ENCODE measurements at regions not wholly inside any gene's neighbourhood (a gene's known extent, or its start where the extent isn't known, plus 50 kb on each side); places are given as distances from the start of the nearest gene placed in this dataset.

DNA sequence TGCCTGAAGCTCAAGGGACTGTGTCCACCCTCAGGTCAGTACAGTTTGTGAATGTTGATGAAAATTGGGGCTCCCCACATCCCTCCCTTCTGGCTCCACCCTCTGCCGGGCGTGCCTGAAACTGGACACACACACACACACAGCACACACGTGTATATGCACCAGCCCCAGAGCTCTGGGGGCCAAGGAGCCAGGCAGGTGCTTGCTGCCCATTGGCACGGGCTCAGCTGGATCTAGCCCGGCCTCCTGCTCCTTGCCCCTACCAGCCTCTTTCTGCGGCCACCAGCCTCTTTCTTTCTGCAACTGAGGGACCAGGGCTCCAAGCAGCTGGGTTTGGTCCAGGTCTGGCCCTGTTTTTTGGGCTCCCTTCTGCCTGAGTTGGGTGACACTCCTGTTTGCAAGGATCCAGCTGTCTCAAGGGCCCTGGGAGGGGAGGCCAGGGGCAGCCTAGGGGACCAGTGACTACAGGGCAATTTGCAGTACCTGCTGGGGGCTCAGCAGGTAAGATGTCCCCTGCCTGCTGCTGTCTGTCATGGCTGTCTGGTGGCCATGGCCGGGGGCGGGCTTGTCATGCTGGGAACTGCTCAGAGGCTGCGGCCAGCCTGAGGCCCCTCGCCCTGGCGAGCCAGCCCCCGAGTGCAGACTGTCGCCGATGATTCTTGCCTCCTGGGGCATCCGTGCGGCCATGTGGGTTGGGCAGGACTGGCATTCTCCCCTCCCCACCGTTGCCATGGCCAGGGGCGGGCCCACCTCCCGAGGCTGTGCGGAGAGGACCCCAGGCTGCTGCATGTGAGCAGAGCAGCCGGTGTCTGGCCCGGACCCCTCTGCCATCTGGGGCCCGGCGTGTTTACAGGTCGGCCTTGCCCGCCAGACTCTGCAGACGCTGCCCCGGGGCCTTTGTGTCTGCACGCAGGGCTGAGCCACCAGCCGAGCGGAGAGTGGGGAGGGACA lies 51.5 kb upstream of the PPARA start:
- H3K4me3 Mint-ChIP-seq, result no peak overlapping the region
- no peaks in the 10 kb centered on the region for H3K36me3 Mint-ChIP-seq
- H3K27ac Mint-ChIP-seq, result no peak overlapping the region
- CTCF ChIA-PET, result interaction anchor here (0.8 kb wide), 1 partner anchor 17 kb away, joined by 3 read pairs; no protein-coding TSS in a partner anchor
- DNase-seq, result no peak
- H3K27me3 Mint-ChIP-seq, result no peaks in the 10 kb centered on the region
- H3K9me3 Mint-ChIP-seq, result no peaks in the 10 kb centered on the region
- H3K4me1 Mint-ChIP-seq, result no peaks in the 10 kb centered on the region

DNA sequence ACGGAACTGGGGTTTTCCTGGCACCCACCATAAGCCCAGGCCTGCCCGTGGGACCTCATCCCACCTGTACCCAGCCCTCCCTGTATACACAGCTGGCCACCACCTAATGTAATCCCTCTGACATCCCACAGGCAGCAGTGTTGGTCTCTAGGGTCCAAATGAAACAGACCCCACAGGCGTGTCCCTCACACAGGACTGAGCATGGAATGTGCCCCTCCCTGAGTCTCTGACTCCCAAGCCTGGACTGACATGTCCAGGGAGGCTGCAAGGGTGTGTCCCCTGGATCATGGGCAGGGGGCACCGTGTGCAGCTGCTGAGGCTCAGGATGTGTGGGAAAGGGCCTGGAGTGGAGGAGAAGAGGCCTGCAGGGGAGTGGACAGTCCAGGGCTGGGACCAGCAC lies 50.6 kb upstream of the PPARA start:
- Mint-ChIP-seq H3K9me3 (no peaks in the 10 kb centered on the region), H3K4me3 (no peak overlapping the region)
- CTCF ChIA-PET, result no interaction called here

DNA sequence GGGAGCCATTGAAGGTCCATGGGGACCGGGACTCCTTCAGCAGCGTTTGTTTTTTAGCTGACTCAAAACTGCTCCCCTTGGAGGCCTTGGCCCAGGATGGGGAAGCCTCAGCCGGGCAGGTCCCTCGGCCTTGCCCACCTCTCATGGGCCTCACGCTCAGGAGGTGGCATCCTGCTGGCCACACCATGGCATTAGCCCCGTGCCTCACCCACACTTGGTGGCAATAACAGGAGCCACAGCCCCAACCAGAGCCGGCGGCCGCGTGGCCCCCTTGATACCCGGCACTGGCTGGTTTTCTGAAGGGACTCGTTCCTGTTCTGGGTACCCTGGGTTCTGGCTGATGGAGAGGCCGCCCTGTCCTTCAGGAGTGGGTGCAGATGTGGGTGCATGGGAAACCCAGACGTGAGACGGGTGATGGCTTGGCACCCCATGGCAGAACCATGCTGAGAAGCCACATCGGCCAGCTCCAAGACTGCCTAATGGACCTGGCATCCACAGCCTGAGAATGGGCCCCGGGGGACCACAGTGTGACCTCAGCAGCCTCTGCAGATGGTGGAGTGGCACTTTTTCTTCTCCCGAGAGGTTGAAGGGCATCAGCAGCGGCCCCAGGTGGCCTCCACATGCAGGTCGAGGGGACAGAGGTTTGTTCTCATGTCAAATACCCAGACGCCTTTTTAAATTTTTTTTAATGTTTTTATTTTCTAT lies 49.8 kb upstream of the PPARA start:
- Mint-ChIP-seq H3K4me1 (no peaks in the 10 kb centered on the region), H3K9me3 (no peaks in the 10 kb centered on the region), H3K27me3 (no peaks in the 10 kb centered on the region), H3K27ac (no peak overlapping the region), H3K4me3 (no peak overlapping the region), H3K36me3 (no peaks in the 10 kb centered on the region)
- no peak for DNase-seq
- CTCF ChIA-PET, result interaction anchor here (0.9 kb wide), 1 partner anchor 21 kb away, joined by 4 read pairs; no protein-coding TSS in a partner anchor

More for the DNA sequence above, 50.6 kb upstream of the PPARA start:
- Mint-ChIP-seq H3K27me3 (no peaks in the 10 kb centered on the region), H3K27ac (no peak overlapping the region), H3K36me3 (no peaks in the 10 kb centered on the region), H3K4me1 (no peaks in the 10 kb centered on the region)
- no peak for DNase-seq

All from activated naive CD4-positive, alpha-beta T cell treated with anti-CD3 and anti-CD28 coated beads, Interleukin-2, amount 10 ng/mL, durations not matched to agents 7 days and 5 days (primary cell).